ENCODE measurements at regions not wholly inside any gene's neighbourhood (a gene's known extent, or its start where the extent isn't known, plus 50 kb on each side); places are given as distances from the start of the nearest gene placed in this dataset.

GRCh38 chr2:216554286-216554685 lies 55.6 kb downstream of the RPL37A start:
- TF ChIP-seq CTCF (IDR thresholded peaks at IDR 0.05; ENCODE audit: borderline replicate concordance, extremely low read depth, low read length, poor library complexity, severe bottlenecking) (no peak), EZH2 (IDR thresholded peaks at IDR 0.05; ENCODE audit: borderline replicate concordance, low read depth, low read length, severe bottlenecking) (no peak)
